H1 (cell line): ENCODE measurements at regions not wholly inside any gene's neighbourhood (a gene's known extent, or its start where the extent isn't known, plus 50 kb on each side); places are given as distances from the start of the nearest gene placed in this dataset.
A peak's percentile ranks its signal among the peaks of the same experiment; 100 is the strongest.

Experiments
- CTCF ChIA-PET: fragments of 300-600 bp; sonication (Branson Sonifier 250); formaldehyde crosslinking; loops from one replicate; lab custom pipeline; 2021; ENCODE audit not compliant: partially characterized antibody; lab: Charles Lee
- POLR2A ChIA-PET: fragments of 300-600 bp; sonication (Branson Sonifier 250); formaldehyde crosslinking; loops from one replicate; lab custom pipeline; 2021; ENCODE audit warnings: inconsistent platforms; ENCODE audit not compliant: partially characterized antibody; lab: Charles Lee
- DNase-seq, 2 experiments: peaks; one replicate each; pipeline versions ENCODE4 v3.0.0 to v3.0.0-alpha.2; 2010 to 2022; ENCODE audit warnings: low spot score in 2 of 2, low read depth in 1 of 2, mixed read lengths in 1 of 2
- FAIRE-seq: peaks from 2 replicates; lab custom pipeline; 2011; peaks lifted over from hg19 to GRCh38; lab: Jason Lieb, UNC
- H2AFZ ChIP-seq: 2 replicates; pipeline ENCODE4 v1.8.1; 2012; ENCODE audit warnings: low read length, inconsistent platforms
- H2AK5ac ChIP-seq: 2 replicates; pipeline ENCODE4 v1.6.1; 2013; ENCODE audit warnings: low read depth, low read length
- H2BK120ac ChIP-seq: replicated peaks from 2 replicates; pipeline ENCODE3; 2013; ENCODE audit warnings: low read depth, low read length, inconsistent platforms
- H2BK12ac ChIP-seq: 2 replicates; pipeline ENCODE4 v1.6.1; 2013; ENCODE audit warnings: low read depth, low read length
- H2BK15ac ChIP-seq: 2 replicates; pipeline ENCODE4 v1.6.1; 2013; ENCODE audit warnings: low read length
- H2BK20ac ChIP-seq: 2 replicates; pipeline ENCODE4 v1.6.1; 2013; ENCODE audit warnings: low read length
- H2BK5ac ChIP-seq: 2 replicates; pipeline ENCODE4 v1.6.1; 2013; ENCODE audit warnings: low read depth, low read length
- H3K14ac ChIP-seq: 2 replicates; pipeline ENCODE4 v1.6.1; 2013; ENCODE audit warnings: inconsistent platforms; ENCODE audit not compliant: insufficient read length
- H3K18ac ChIP-seq: 2 replicates; pipeline ENCODE4 v1.6.1; 2013; ENCODE audit warnings: low read length; ENCODE audit errors: extremely low read depth
- H3K23ac ChIP-seq: 2 replicates; pipeline ENCODE4 v1.6.1; 2013; ENCODE audit warnings: inconsistent platforms; ENCODE audit not compliant: insufficient read length
- H3K23me2 ChIP-seq: 2 replicates; pipeline ENCODE4 v1.6.1; 2013; ENCODE audit warnings: low read depth, low read length
- H3K27ac ChIP-seq: 2 replicates; pipeline ENCODE4 v1.6.1; 2011; ENCODE audit warnings: low read depth, low read length, inconsistent platforms
- H3K27me3 ChIP-seq, 4 experiments: replicated peaks in 1 of 4; 1 replicate in 1 of 4; 2 replicates in 3 of 4; pipeline versions ENCODE4 v1.6.1 to v1.8.1; 2011 to 2013; ENCODE audit warnings: low read length in 3 of 4, mild to moderate bottlenecking in 3 of 4, inconsistent platforms in 2 of 4, mixed read lengths in 2 of 4, moderate library complexity in 1 of 4; ENCODE audit not compliant: control insufficient read depth in 3 of 4, insufficient read depth in 3 of 4; ENCODE audit errors: extremely low read depth in 1 of 4
- H3K36me3 ChIP-seq, 4 experiments: 2 replicates each; pipeline versions ENCODE4 v1.6.1 to v1.8.1; 2011 to 2013; ENCODE audit warnings: mild to moderate bottlenecking in 4 of 4, low read length in 3 of 4, moderate library complexity in 2 of 4, control low read depth in 1 of 4, inconsistent platforms in 1 of 4; ENCODE audit not compliant: insufficient read depth in 4 of 4, control insufficient read depth in 2 of 4
- H3K4ac ChIP-seq: replicated peaks from 2 replicates; pipeline ENCODE3; 2013; ENCODE audit warnings: low read length, low read depth, mixed read lengths, inconsistent platforms; ENCODE audit not compliant: insufficient read length
- H3K4me1 ChIP-seq, 4 experiments: replicated peaks in 1 of 4; 1 replicate in 1 of 4; 2 replicates in 3 of 4; pipeline versions ENCODE4 v1.6.1 to v1.8.1; 2011 to 2013; ENCODE audit warnings: low read length in 3 of 4, inconsistent platforms in 2 of 4, mixed read lengths in 1 of 4; ENCODE audit not compliant: insufficient read depth in 4 of 4, control insufficient read depth in 3 of 4
- H3K4me2 ChIP-seq, 2 experiments: 2 replicates each; pipeline versions ENCODE4 v1.6.1 to v1.8.1; 2011 to 2013; ENCODE audit warnings: low read depth in 2 of 2, low read length in 2 of 2, control low read depth in 1 of 2, inconsistent platforms in 1 of 2, mild to moderate bottlenecking in 1 of 2; ENCODE audit not compliant: insufficient read depth in 1 of 2
- H3K4me3 ChIP-seq, 4 experiments: fragments of 200-600, 300-600 bp in 1 of 4; sonication (generic), shearing (Covaris generic), sonication (Bioruptor Twin) in 1 of 4; 2 replicates each; pipeline versions ENCODE4 v1.5.1 to v1.8.1; 2011 to 2016; ENCODE audit warnings: low read length in 4 of 4, low read depth in 3 of 4, control low read depth in 2 of 4, inconsistent platforms in 2 of 4, mild to moderate bottlenecking in 2 of 4, mixed read lengths in 1 of 4, moderate library complexity in 1 of 4; ENCODE audit not compliant: insufficient read depth in 2 of 4; ENCODE audit errors: extremely low read depth in 1 of 4
- H3K56ac ChIP-seq: replicated peaks from 2 replicates; pipeline ENCODE3; 2013; ENCODE audit warnings: low read depth, mild to moderate bottlenecking, mixed read lengths, low read length, inconsistent platforms; ENCODE audit not compliant: insufficient read length
- H3K79me1 ChIP-seq: 2 replicates; pipeline ENCODE4 v1.6.1; 2013; ENCODE audit warnings: low read depth, low read length, control low read depth
- H3K79me2 ChIP-seq, 2 experiments: 2 replicates each; pipeline versions ENCODE4 v1.6.1 to v1.8.1; 2012 to 2013; ENCODE audit warnings: low read length in 2 of 2, mild to moderate bottlenecking in 2 of 2, inconsistent platforms in 1 of 2; ENCODE audit not compliant: insufficient read depth in 2 of 2, control insufficient read depth in 1 of 2
- H3K9ac ChIP-seq, 4 experiments: replicated peaks in 1 of 4; 1 replicate in 1 of 4; 2 replicates in 3 of 4; pipeline versions ENCODE4 v1.6.1 to v1.8.1; 2011 to 2013; ENCODE audit warnings: low read depth in 3 of 4, low read length in 3 of 4, control low read depth in 2 of 4, mild to moderate bottlenecking in 2 of 4, moderate library complexity in 2 of 4, inconsistent platforms in 1 of 4; ENCODE audit errors: extremely low read depth in 1 of 4
- H3K9me3 ChIP-seq, 2 experiments: 2 replicates each; pipeline versions ENCODE4 v1.6.1 to v1.8.1; 2012 to 2013; ENCODE audit warnings: mild to moderate bottlenecking in 2 of 2, moderate library complexity in 2 of 2, control low read depth in 1 of 2, inconsistent platforms in 1 of 2, low read depth in 1 of 2, low read length in 1 of 2, mixed read lengths in 1 of 2; ENCODE audit not compliant: insufficient read depth in 2 of 2
- H4K20me1 ChIP-seq, 2 experiments: replicated peaks in 1 of 2; 2 replicates each; pipeline versions ENCODE3 to v1.8.1; 2011 to 2013; ENCODE audit warnings: inconsistent platforms in 2 of 2, low read length in 2 of 2, mild to moderate bottlenecking in 1 of 2; ENCODE audit not compliant: insufficient read depth in 2 of 2, control insufficient read depth in 1 of 2
- H4K5ac ChIP-seq: 2 replicates; pipeline ENCODE4 v1.6.1; 2013; ENCODE audit warnings: low read length, low read depth, mixed read lengths, inconsistent platforms; ENCODE audit not compliant: insufficient read length
- H4K8ac ChIP-seq: 2 replicates; pipeline ENCODE4 v1.8.0; 2013; ENCODE audit warnings: mild to moderate bottlenecking, moderate library complexity, low read length, inconsistent platforms; ENCODE audit not compliant: insufficient read depth; ENCODE audit errors: extremely low read depth
- H4K91ac ChIP-seq: replicated peaks from 2 replicates; pipeline ENCODE3; 2013; ENCODE audit warnings: low read length, mixed read lengths, inconsistent platforms; ENCODE audit not compliant: insufficient read length
- BACH1 ChIP-seq: IDR thresholded peaks from 2 replicates; pipeline ENCODE4 v1.6.1; 2012; ENCODE audit warnings: low read length, improper control_type of control experiment
- CREB1 ChIP-seq: IDR thresholded peaks from 2 replicates; pipeline ENCODE4 v1.6.1; 2012; ENCODE audit warnings: inconsistent platforms
- EZH2 ChIP-seq: fragments of 200-600 bp; sonication (generic); IDR thresholded peaks from 2 replicates; pipeline ENCODE4 v1.7.1; 2012; ENCODE audit warnings: low read depth, mild to moderate bottlenecking, moderate library complexity, low read length, inconsistent platforms; ENCODE audit not compliant: severe bottlenecking
- MAFK ChIP-seq: IDR thresholded peaks from 2 replicates; pipeline ENCODE4 v1.6.1; 2012; ENCODE audit warnings: low read depth, mild to moderate bottlenecking, improper control_type of control experiment, low read length
- NRF1 ChIP-seq: IDR thresholded peaks from 2 replicates; pipeline ENCODE4 v1.6.1; 2011; ENCODE audit warnings: mild to moderate bottlenecking, low read depth, low read length, improper control_type of control experiment
- SP1 ChIP-seq: IDR thresholded peaks from 2 replicates; pipeline ENCODE4 v1.6.1; 2011; ENCODE audit warnings: low read depth, low read length
- ZNF274 ChIP-seq: IDR thresholded peaks from 2 replicates; pipeline ENCODE4 v1.7.0; 2012; ENCODE audit warnings: low read length, borderline replicate concordance; ENCODE audit errors: extremely low read depth
- WGBS, 2 experiments: shearing (Covaris generic) in 1 of 2; methylation state at CpG; one replicate each; pipeline versions ENCODE4 v1.1.6 to v1.1.7; 2013 to 2015; ENCODE audit warnings: low lambda C conversion rate in 2 of 2, mixed read lengths in 2 of 2, inconsistent platforms in 1 of 2, low coverage in 1 of 2, missing lambda C conversion rate in 1 of 2; ENCODE audit not compliant: insufficient replicate concordance in 2 of 2, insufficient coverage in 1 of 2, insufficient read length in 1 of 2; ENCODE audit errors: extremely low coverage in 1 of 2, missing lambda C conversion rate in 1 of 2; 5-methylcytosine and 5-hydroxymethylcytosine counted together

- DNase-seq = no peak
- Histone ChIP-seq H3K27me3 (no peaks in the 10 kb centered on the region), H3K56ac (no peak overlapping the region), H3K23me2 (peaks cover 4% of the 10 kb centered on the region; the same call in 1 of the 2 replicates), H2AK5ac (no peak overlapping the region), H2BK120ac (no peak overlapping the region), H4K5ac (no peak overlapping the region), H3K18ac (no peak overlapping the region), H2BK12ac (no peak overlapping the region), H3K4me1 (no peaks in the 10 kb centered on the region; a peak in 1 of 7 replicates), H3K4ac (no peak overlapping the region), H3K27ac (no peak overlapping the region), H4K8ac (no peak overlapping the region), H4K20me1 (no peaks in the 10 kb centered on the region), H3K79me2 (no peaks in the 10 kb centered on the region), H3K4me3 (no peak overlapping the region), H2BK5ac (no peak overlapping the region), H3K9ac (no peak overlapping the region), H3K4me2 (no peak overlapping the region), H2AFZ (peak overlapping the region; percentile 73), H3K9me3 (no peaks in the 10 kb centered on the region), H2BK15ac (no peak overlapping the region), H3K14ac (no peak overlapping the region), H2BK20ac (no peak overlapping the region), H3K79me1 (no peaks in the 10 kb centered on the region), H4K91ac (no peak overlapping the region), H3K36me3 (no peaks in the 10 kb centered on the region), H3K23ac (no peak overlapping the region)
- ChIA-PET CTCF (interaction anchor here (0.7 kb wide), 1 partner anchor 1270 kb away, joined by 3 read pairs; no protein-coding TSS in a partner anchor), POLR2A (interaction anchor here (0.7 kb wide), 1 partner anchor 10 kb away, joined by 8 read pairs; no protein-coding TSS in a partner anchor)
- 82% methylated on average over 2 of the region's 2 CpGs; no CpG with 5 or more reads in 1 of the 2 experiments for WGBS, 2 experiments
- FAIRE-seq = no peak
- TF ChIP-seq SP1 (no peak), EZH2 (no peak), CREB1 (no peak), NRF1 (no peak), BACH1 (no peak), MAFK (no peak), ZNF274 (no peak)
These were observed 494.4 kb downstream of the FUT8 start for GRCh38 chr14:65906948-65907347.
